ENCODE measurements at regions not wholly inside any gene's neighbourhood (a gene's known extent, or its start where the extent isn't known, plus 50 kb on each side); places are given as distances from the start of the nearest gene placed in this dataset.

- H3K4me3 ChIP-seq (ENCODE audit: low read depth, low read length): no peak overlapping the region
- DNase-seq (ENCODE audit: low read depth): no peak
- TF ChIP-seq CTCF (conservative IDR thresholded peaks at IDR 0.05; ENCODE audit: low read depth, low read length): no peak
Observed at GRCh38 chr20:39903806-39904465, 785.1 kb downstream of the MAFB start.

GRCh38 chr20:39899881-39900280 is 789.2 kb downstream of the MAFB start:
- no peak for TF ChIP-seq CTCF (conservative IDR thresholded peaks at IDR 0.05; ENCODE audit: low read depth, low read length)
- DNase-seq (ENCODE audit: low read depth): no peak
- H3K4me3 ChIP-seq (ENCODE audit: low read depth, low read length): no peak overlapping the region

- no peak for TF ChIP-seq CTCF (conservative IDR thresholded peaks at IDR 0.05; ENCODE audit: low read depth, low read length)
- DNase-seq (ENCODE audit: low read depth): no peak
- H3K4me3 ChIP-seq (ENCODE audit: low read depth, low read length): no peak overlapping the region
Observed at GRCh38 chr20:39898467-39898852, 790.6 kb downstream of the MAFB start.

GRCh38 chr20:39897781-39898466 is 791.1 kb downstream of the MAFB start:
- no peak for TF ChIP-seq CTCF (conservative IDR thresholded peaks at IDR 0.05; ENCODE audit: low read depth, low read length)
- no peak overlapping the region for H3K4me3 ChIP-seq (ENCODE audit: low read depth, low read length)
- DNase-seq (ENCODE audit: low read depth): no peak

DNA sequence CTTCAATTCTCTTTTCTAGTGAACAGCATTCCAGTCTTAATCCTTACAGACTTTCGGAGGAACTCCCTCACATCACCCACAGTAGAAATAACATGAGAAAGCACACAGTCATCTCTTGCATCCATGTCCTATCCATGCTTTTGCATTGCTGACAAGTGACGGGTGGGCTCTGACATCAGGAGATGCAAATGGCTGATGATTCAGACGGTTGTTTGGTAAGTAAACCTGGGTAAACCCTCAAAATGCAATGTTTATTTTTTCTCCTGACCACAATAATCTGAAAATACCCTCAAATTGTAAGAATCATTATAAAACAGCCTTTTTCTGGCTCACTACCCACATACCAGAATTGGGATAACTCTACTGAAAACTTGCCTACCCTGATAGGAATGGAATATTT is 792.0 kb downstream of the MAFB start:
- H3K4me3 ChIP-seq (ENCODE audit: low read depth, low read length): no peak overlapping the region
- TF ChIP-seq CTCF (conservative IDR thresholded peaks at IDR 0.05; ENCODE audit: low read depth, low read length): no peak
- no peak for DNase-seq (ENCODE audit: low read depth)

- H3K4me3 ChIP-seq (ENCODE audit: low read depth, low read length): no peak overlapping the region
- DNase-seq (ENCODE audit: low read depth): no peak
- TF ChIP-seq CTCF (conservative IDR thresholded peaks at IDR 0.05; ENCODE audit: low read depth, low read length): no peak
Observed at GRCh38 chr20:39894067-39894466, 795.0 kb downstream of the MAFB start.

All from epithelial cell of proximal tubule (primary cell).